ENCODE measurements at regions not wholly inside any gene's neighbourhood (a gene's known extent, or its start where the extent isn't known, plus 50 kb on each side); places are given as distances from the start of the nearest gene placed in this dataset.

DNA sequence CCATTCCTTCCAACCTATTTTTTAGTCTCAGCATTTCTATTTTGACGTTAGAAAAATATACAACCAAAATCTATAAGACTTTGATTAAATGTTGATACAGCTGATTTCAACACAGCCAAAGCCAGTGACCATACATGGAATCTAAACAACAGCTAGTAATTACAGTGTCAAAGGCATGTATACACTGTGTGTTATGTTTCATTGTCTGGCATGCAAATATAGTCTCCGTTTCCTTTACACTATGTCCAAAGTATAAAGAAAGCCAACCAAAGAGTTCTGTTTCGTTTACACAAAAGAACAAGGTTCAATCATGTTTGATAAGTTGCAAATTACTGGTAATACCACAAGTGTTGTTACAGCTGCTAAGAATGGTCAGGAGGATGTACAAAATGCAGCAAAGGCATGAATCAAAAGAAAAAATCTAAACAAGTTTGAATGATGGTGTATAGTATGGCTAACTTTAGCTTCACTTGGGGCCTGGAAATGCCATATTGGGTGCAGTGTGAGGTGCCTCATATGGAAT is 268.3 kb upstream of the FERD3L start:
- H3K27me3 Mint-ChIP-seq = no peaks in the 10 kb centered on the region
- H3K27ac Mint-ChIP-seq = no peak overlapping the region
- no peaks in the 10 kb centered on the region for H3K36me3 Mint-ChIP-seq
- POLR2A ChIA-PET = no interaction called here
- intact Hi-C loops (cut with micrococcal nuclease) = no loop called here
- peaks cover 6% of the 10 kb centered on the region for H3K9me3 Mint-ChIP-seq
- H3K4me1 Mint-ChIP-seq (ENCODE audit: low read depth) = no peaks in the 10 kb centered on the region
- no peak for DNase-seq
- CTCF ChIA-PET = no interaction called here
- H3K4me3 Mint-ChIP-seq = no peak overlapping the region

DNA sequence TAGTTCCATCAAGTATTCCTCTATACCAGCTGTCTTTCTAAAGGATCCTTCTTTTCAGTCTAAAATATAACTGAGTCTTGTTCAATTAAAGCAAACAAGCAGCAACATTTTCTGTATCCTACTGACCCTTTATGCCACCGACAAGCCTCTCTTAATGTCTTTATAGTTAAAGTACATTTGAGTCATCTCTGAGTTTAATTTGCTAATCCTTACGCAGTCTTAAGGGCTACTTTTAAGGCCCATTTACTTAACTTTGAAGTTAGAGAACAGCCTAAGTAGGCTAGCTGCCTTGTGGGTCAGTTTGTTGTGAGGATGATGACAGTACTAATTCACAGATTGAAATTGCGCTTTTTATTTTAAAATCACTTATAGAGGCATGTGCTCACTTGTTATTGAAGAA is 265.5 kb upstream of the FERD3L start:
- no peak for DNase-seq
- intact Hi-C loops (cut with micrococcal nuclease) = no loop called here
- H3K9me3 Mint-ChIP-seq = peaks cover 4% of the 10 kb centered on the region
- no peaks in the 10 kb centered on the region for H3K36me3 Mint-ChIP-seq
- H3K4me3 Mint-ChIP-seq = no peak overlapping the region
- H3K27me3 Mint-ChIP-seq = no peaks in the 10 kb centered on the region
- H3K27ac Mint-ChIP-seq = no peak overlapping the region
- no peaks in the 10 kb centered on the region for H3K4me1 Mint-ChIP-seq (ENCODE audit: low read depth)
- POLR2A ChIA-PET = no interaction called here
- CTCF ChIA-PET = no interaction called here

DNA sequence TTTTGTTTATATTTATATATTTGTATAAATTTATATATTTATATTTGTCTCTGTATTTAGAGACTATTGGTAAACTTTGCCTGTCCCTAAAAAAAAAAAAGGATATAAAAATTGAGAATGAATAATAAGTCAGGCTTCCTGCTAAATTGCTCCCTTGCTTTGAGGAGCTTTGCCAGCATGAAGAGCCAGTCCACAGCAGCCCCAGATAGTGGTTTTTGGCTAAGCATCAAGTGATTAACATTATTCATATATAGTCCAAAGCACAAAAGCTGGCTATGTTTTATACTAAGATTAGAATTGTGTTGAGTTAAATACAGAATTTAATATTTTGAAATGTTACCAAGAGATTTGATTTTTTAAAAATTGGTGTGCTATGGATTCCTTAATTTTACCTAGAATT is 264.9 kb upstream of the FERD3L start:
- Mint-ChIP-seq H3K27me3 (no peaks in the 10 kb centered on the region), H3K4me1 (ENCODE audit: low read depth) (no peaks in the 10 kb centered on the region), H3K27ac (no peak overlapping the region), H3K4me3 (no peak overlapping the region), H3K36me3 (no peaks in the 10 kb centered on the region), H3K9me3 (no peaks in the 10 kb centered on the region)
- no peak for DNase-seq
- CTCF ChIA-PET = no interaction called here
- intact Hi-C loops (cut with micrococcal nuclease) = no loop called here
- POLR2A ChIA-PET = no interaction called here

DNA sequence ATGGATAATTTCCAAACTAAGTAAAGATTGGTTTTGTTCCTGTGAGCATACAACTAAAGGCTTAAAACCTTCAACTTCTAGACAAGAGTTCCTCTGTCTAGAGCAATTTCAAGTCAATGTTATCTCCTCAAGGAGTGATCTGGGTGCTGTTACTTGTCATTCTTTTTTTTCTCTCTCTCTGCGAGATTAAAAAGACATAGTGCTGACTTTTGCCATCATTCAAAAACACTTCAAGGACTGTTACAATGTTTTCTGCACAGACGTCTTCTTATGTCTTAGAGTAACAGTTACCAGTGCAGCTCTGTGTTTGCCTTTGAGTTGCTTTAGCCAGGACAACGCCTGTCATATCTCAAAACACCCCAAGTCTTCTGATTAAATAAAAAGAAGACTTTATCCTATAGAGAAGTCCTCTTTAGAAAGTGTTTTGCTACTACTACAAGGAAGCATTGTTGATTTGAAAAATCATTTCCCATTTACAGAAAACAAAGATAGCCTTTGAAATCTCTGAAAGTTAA is 263.5 kb upstream of the FERD3L start:
- no peak overlapping the region for H3K27ac Mint-ChIP-seq
- H3K4me1 Mint-ChIP-seq (ENCODE audit: low read depth) = no peaks in the 10 kb centered on the region
- H3K27me3 Mint-ChIP-seq = no peaks in the 10 kb centered on the region
- ChIA-PET CTCF (no interaction called here), POLR2A (no interaction called here)
- intact Hi-C loops (cut with micrococcal nuclease) = no loop called here
- H3K9me3 Mint-ChIP-seq = no peaks in the 10 kb centered on the region
- no peak overlapping the region for H3K4me3 Mint-ChIP-seq
- no peaks in the 10 kb centered on the region for H3K36me3 Mint-ChIP-seq
- DNase-seq = no peak

DNA sequence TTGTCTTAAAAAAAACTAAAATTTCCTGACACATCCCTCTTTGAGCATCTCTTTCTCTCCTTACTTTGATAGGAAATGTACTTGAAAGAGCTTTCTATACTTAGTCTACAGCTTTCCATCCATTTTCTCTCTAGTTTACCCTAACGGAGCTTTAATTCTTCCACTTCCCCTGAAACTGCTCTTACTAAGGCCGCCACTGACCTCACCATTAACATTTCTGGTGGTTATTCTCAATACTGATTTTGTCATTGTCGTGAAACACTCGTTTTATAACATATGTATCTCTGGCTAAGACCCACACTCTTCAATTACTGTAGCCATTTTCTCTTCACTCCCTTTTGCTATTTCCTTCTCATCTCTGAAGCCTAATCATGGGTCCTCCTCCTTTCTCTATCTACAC is 262.0 kb upstream of the FERD3L start:
- Mint-ChIP-seq H3K4me1 (ENCODE audit: low read depth) (no peaks in the 10 kb centered on the region), H3K4me3 (no peak overlapping the region), H3K27me3 (no peaks in the 10 kb centered on the region), H3K36me3 (no peaks in the 10 kb centered on the region), H3K9me3 (no peaks in the 10 kb centered on the region), H3K27ac (no peak overlapping the region)
- CTCF ChIA-PET = interaction anchor here (0.6 kb wide), 1 partner anchor 118 kb away, joined by 3 read pairs; no protein-coding TSS in a partner anchor
- intact Hi-C loops (cut with micrococcal nuclease) = no loop called here
- no peak for DNase-seq
- POLR2A ChIA-PET = no interaction called here

DNA sequence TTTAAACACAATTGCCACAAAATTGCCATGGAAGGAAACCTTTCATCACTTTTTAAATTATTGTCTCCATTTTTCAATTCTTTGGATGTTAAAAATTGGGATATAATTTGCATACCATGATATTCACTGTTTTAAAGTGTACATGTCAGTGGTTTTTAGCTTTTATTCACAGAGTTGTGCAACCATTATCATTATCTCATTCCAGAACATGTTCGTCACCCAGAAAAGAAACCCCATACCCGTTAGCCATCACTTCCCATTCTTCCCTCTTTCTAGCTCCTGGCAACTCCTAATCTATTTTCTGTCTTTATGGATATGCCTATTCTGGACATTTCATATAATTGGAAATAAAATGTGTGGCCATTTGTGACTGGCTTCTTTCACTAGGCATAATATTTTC is 260.3 kb upstream of the FERD3L start:
- ChIA-PET POLR2A (no interaction called here), CTCF (no interaction called here)
- Mint-ChIP-seq H3K36me3 (no peaks in the 10 kb centered on the region), H3K27me3 (no peaks in the 10 kb centered on the region), H3K9me3 (no peaks in the 10 kb centered on the region), H3K27ac (no peak overlapping the region), H3K4me1 (ENCODE audit: low read depth) (no peaks in the 10 kb centered on the region), H3K4me3 (no peak overlapping the region)
- DNase-seq = no peak
- intact Hi-C loops (cut with micrococcal nuclease) = no loop called here

DNA sequence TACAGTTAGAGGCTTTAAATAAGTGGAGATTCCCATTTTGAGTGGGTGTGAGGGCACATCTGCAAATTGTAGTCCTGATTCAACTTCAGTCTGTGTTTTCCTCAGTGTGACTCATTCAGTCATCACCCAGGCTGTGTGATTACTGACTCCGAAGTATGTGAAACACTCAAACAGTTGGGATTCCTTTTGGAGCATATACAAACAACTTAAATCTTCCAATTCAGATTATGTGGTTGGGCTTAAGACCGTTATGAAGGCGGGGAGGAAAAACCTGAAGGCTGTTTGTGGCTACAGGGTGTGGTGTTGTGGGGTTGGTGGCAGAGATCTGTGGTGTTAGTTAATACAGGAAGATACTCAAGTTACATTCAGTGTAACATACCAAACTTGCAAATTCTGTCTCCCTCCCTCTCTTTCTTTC is 259.7 kb upstream of the FERD3L start:
- POLR2A ChIA-PET = no interaction called here
- Mint-ChIP-seq H3K4me1 (ENCODE audit: low read depth) (no peaks in the 10 kb centered on the region), H3K4me3 (no peak overlapping the region), H3K9me3 (no peaks in the 10 kb centered on the region), H3K36me3 (no peaks in the 10 kb centered on the region), H3K27ac (no peak overlapping the region), H3K27me3 (no peaks in the 10 kb centered on the region)
- DNase-seq = no peak
- CTCF ChIA-PET = no interaction called here
- intact Hi-C loops (cut with micrococcal nuclease) = no loop called here

- no peaks in the 10 kb centered on the region for H3K27me3 Mint-ChIP-seq
- no peak overlapping the region for H3K4me3 Mint-ChIP-seq
- POLR2A ChIA-PET = no interaction called here
- H3K4me1 Mint-ChIP-seq (ENCODE audit: low read depth) = no peaks in the 10 kb centered on the region
- no peak overlapping the region for H3K27ac Mint-ChIP-seq
- H3K9me3 Mint-ChIP-seq = no peaks in the 10 kb centered on the region
- CTCF ChIA-PET = no interaction called here
- H3K36me3 Mint-ChIP-seq = no peaks in the 10 kb centered on the region
- no peak for DNase-seq
- intact Hi-C loops (cut with micrococcal nuclease) = no loop called here
Measured at GRCh38 chr7:19403691-19404090, 258.5 kb upstream of the FERD3L start.

DNA sequence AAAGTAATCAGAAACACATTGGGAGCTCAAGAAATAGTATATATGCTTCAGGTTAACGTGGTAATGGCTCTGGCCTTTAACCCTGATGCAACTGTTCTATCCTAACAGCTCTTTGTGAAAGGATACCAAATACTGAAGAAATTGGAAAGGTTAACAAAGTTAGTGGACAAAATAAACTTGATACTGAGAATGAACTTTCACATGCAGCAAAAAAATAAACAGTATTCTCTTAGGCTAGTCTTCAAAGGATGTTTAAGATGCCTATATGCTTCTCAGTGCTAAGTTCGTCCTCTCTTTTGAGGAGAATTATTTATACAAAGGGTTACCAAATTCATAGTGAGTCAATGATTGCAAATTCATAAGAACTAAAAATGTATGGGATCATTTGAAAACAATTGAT is 256.2 kb upstream of the FERD3L start:
- Mint-ChIP-seq H3K4me1 (ENCODE audit: low read depth) (no peaks in the 10 kb centered on the region), H3K9me3 (peaks cover 2% of the 10 kb centered on the region), H3K27me3 (no peaks in the 10 kb centered on the region), H3K36me3 (no peaks in the 10 kb centered on the region), H3K4me3 (no peak overlapping the region), H3K27ac (no peak overlapping the region)
- ChIA-PET POLR2A (no interaction called here), CTCF (no interaction called here)
- intact Hi-C loops (cut with micrococcal nuclease) = no loop called here
- DNase-seq = no peak

DNA sequence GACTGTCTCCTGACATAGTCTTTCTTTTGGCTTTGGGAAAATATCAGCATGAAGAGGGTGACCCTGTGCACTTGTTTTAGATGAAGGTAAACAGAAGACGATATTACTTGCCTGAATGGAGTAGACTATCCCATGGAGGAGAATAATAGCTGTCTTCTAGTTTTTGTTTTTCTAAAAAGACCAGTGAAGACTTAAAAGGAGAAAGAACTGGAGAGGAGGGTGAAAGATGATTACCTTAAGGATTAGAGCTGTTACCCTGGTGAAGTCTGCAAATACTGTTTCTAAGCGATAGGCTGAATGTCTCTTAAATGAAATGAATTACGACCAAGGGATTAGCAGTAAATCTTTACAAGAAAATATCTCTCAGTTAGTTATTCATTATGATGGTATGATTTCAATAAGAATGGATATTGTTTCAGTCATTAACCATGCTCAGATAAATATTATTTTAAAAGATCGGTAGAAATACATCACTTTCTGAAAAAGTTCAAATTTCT is 255.6 kb upstream of the FERD3L start:
- intact Hi-C loops (cut with micrococcal nuclease) = no loop called here
- H3K27me3 Mint-ChIP-seq = no peaks in the 10 kb centered on the region
- H3K9me3 Mint-ChIP-seq = peaks cover 2% of the 10 kb centered on the region
- H3K27ac Mint-ChIP-seq = no peak overlapping the region
- POLR2A ChIA-PET = no interaction called here
- no peaks in the 10 kb centered on the region for H3K4me1 Mint-ChIP-seq (ENCODE audit: low read depth)
- CTCF ChIA-PET = interaction anchor here (0.6 kb wide), 1 partner anchor 122 kb away, joined by 3 read pairs; no protein-coding TSS in a partner anchor
- DNase-seq = no peak
- no peaks in the 10 kb centered on the region for H3K36me3 Mint-ChIP-seq
- H3K4me3 Mint-ChIP-seq = no peak overlapping the region

DNA sequence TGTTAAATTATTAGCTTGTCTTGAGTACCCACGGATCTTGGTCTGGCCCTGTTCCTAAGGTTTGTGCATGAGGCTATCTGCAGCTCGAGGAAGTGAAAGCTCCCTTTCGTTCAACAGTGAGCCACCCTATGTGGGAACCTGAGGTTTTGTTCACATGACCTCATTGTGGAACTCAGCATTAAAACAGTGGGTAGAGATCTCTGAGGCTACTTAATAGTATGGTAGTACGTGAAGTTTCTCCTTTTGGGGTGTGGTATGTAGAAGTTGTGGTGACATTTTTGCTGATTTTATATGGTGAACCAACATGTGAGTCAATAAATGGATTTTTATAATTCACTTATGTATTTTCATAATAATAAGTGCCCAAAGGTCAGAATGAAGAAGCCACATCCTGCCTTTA is 252.7 kb upstream of the FERD3L start:
- DNase-seq = no peak
- Mint-ChIP-seq H3K4me3 (no peak overlapping the region), H3K9me3 (peaks cover 2% of the 10 kb centered on the region), H3K36me3 (no peaks in the 10 kb centered on the region), H3K4me1 (ENCODE audit: low read depth) (no peaks in the 10 kb centered on the region), H3K27me3 (no peaks in the 10 kb centered on the region), H3K27ac (no peak overlapping the region)
- CTCF ChIA-PET = no interaction called here
- POLR2A ChIA-PET = no interaction called here
- intact Hi-C loops (cut with micrococcal nuclease) = no loop called here

DNA sequence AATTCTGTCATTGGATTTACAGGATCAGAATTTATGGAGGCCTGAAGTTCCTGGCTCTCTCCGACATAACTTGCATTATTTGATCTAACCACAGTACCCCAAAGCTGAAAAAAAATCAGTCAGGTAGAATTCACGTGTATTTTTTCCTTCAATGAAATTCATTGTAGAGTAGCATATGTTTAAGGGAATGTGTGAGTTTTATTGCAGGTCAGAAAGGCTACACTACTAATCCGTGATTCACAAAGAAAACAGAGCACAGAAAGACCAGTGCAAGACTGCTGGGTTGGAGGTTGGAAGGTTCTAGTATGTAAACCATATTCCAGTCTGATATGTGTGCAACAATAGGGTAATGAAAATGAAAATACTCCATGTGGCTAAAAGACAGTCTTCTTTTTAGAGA is 247.0 kb upstream of the FERD3L start:
- Mint-ChIP-seq H3K27me3 (no peaks in the 10 kb centered on the region), H3K9me3 (peaks cover 7% of the 10 kb centered on the region), H3K4me1 (ENCODE audit: low read depth) (no peaks in the 10 kb centered on the region), H3K27ac (no peak overlapping the region), H3K36me3 (no peaks in the 10 kb centered on the region), H3K4me3 (no peak overlapping the region)
- no peak for DNase-seq
- intact Hi-C loops (cut with micrococcal nuclease) = no loop called here
- CTCF ChIA-PET = no interaction called here
- POLR2A ChIA-PET = no interaction called here

DNA sequence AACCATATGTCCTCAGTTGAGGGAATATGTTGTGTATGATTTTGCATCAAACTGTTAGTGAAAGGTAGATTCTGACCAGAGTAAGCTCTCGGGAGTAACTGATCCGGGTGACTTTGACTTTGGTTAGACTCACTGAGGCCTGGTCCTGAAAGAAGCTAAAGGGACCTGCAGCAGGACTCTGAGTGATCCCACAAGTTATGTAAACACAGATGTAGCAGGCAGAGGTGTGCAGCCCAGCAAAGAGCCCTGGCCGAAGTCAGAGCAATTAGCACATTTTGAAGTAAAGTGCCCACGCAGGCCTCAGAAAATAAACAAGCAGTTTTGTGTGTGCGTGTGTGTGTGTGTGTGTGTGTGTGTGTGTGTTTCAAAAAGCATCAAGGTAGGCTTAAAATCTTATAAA is 245.6 kb upstream of the FERD3L start:
- DNase-seq = no peak
- H3K27ac Mint-ChIP-seq = no peak overlapping the region
- no peaks in the 10 kb centered on the region for H3K36me3 Mint-ChIP-seq
- no peaks in the 10 kb centered on the region for H3K27me3 Mint-ChIP-seq
- intact Hi-C loops (cut with micrococcal nuclease) = no loop called here
- H3K4me1 Mint-ChIP-seq (ENCODE audit: low read depth) = no peaks in the 10 kb centered on the region
- H3K4me3 Mint-ChIP-seq = no peak overlapping the region
- ChIA-PET POLR2A (no interaction called here), CTCF (no interaction called here)
- H3K9me3 Mint-ChIP-seq = peaks cover 9% of the 10 kb centered on the region

DNA sequence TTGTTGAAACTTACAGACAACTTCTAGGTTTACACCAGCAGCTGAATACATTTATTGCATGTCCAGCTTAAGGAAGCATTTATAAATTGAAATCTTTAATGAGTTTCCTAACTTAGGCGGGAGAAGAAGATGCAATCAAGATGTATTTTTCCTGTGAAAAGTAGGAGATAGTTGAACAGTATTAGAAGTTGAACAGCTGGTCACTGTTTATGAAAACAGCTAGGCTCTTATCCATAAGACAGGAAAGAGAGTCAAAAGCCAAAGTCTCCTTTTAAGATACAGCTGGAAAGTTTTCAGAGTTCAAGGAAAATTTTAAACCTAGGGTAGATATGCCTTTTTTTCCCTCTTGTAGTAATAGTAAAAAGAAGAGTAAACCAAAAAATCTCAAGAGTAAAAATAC is 236.1 kb upstream of the FERD3L start:
- intact Hi-C loops (cut with micrococcal nuclease) = no loop called here
- H3K4me1 Mint-ChIP-seq (ENCODE audit: low read depth) = no peaks in the 10 kb centered on the region
- no peaks in the 10 kb centered on the region for H3K27me3 Mint-ChIP-seq
- POLR2A ChIA-PET = no interaction called here
- no peaks in the 10 kb centered on the region for H3K36me3 Mint-ChIP-seq
- H3K27ac Mint-ChIP-seq = no peak overlapping the region
- no peak overlapping the region for H3K4me3 Mint-ChIP-seq
- DNase-seq = no peak
- peaks cover 8% of the 10 kb centered on the region for H3K9me3 Mint-ChIP-seq
- CTCF ChIA-PET = no interaction called here

Measured in activated CD4-positive, alpha-beta memory T cell treated with anti-CD3 and anti-CD28 coated beads for 36 hours (primary cell).